ENCODE measurements at regions not wholly inside any gene's neighbourhood (a gene's known extent, or its start where the extent isn't known, plus 50 kb on each side); places are given as distances from the start of the nearest gene placed in this dataset.

GRCh38 chr12:13836099-13836498 is 145.3 kb downstream of the GRIN2B start:
- CTCF ChIA-PET (ENCODE audit: low intra/inter-chr PET ratio, low total read pairs): no interaction called here

More at GRCh38 chr12:13836099-13836498, 145.3 kb downstream of the GRIN2B start:
- DNase-seq (ENCODE audit: low spot score) (no peak), FAIRE-seq (no peak), ATAC-seq (no peak)
- H3K79me2 ChIP-seq (ENCODE audit: insufficient read depth, low read length): no peaks in the 10 kb centered on the region
- H3K36me3 ChIP-seq (replicated peaks in 1 of 2; ENCODE audit: control insufficient read depth in 1 of 2, insufficient read depth in 2 of 2, low read length in 2 of 2): no peaks in the 10 kb centered on the region
- H3K27ac ChIP-seq (ENCODE audit: extremely low read length, insufficient read depth, low read length): no peak overlapping the region
- no peak overlapping the region for H2AFZ ChIP-seq (ENCODE audit: low read length)
- WGBS (ENCODE audit: low lambda C conversion rate): 11% methylated on average over 3 of the region's 3 CpGs
- TF ChIP-seq ZNF614 (CRISPR knock-in tag; IDR thresholded peaks at IDR 0.05; ENCODE audit: borderline replicate concordance) (no peak), ZNF879 (CRISPR knock-in tag; IDR thresholded peaks at IDR 0.05) (no peak), CHD2 (IDR thresholded peaks at IDR 0.05; ENCODE audit: low read depth, low read length) (no peak), GPN1 (CRISPR knock-in tag; IDR thresholded peaks at IDR 0.05; ENCODE audit: borderline replicate concordance) (no peak), ZFP90 (CRISPR knock-in tag; IDR thresholded peaks at IDR 0.05; ENCODE audit: borderline replicate concordance) (no peak), SETDB1 (CRISPR knock-in tag; IDR thresholded peaks at IDR 0.05; ENCODE audit: borderline replicate concordance) (no peak), SMARCE1 (IDR thresholded peaks at IDR 0.05; ENCODE audit: borderline replicate concordance) (no peak), ZBTB2 (CRISPR knock-in tag; IDR thresholded peaks at IDR 0.05; ENCODE audit: low read depth) (no peak), PBX3 (CRISPR knock-in tag; IDR thresholded peaks at IDR 0.05; ENCODE audit: borderline replicate concordance) (no peak), POLR2AphosphoS2 (IDR thresholded peaks at IDR 0.05; ENCODE audit: low read depth, low read length) (no peak), ZMYM4 (CRISPR knock-in tag; IDR thresholded peaks at IDR 0.05) (no peak), ZMAT5 (CRISPR knock-in tag; IDR thresholded peaks at IDR 0.05; ENCODE audit: borderline replicate concordance, low read depth) (no peak), CCDC6 (CRISPR knock-in tag; IDR thresholded peaks at IDR 0.05) (no peak), YY1 (IDR thresholded peaks at IDR 0.05; ENCODE audit: insufficient read depth, insufficient replicate concordance, low read depth, low read length) (no peak), ZNF274 (CRISPR knock-in tag; IDR thresholded peaks at IDR 0.05) (no peak), TBX2 (CRISPR knock-in tag; IDR thresholded peaks at IDR 0.05; ENCODE audit: borderline replicate concordance) (no peak)
- in situ Hi-C loops (cut with HindIII; ENCODE audit: extremely low pct_ligation_motif_present, low pct_unique_long_range_greater_than_20kb) (no loop called here), intact Hi-C loops (cut with micrococcal nuclease; ENCODE audit: unreplicated experiment) (no loop called here)
- POLR2A ChIA-PET: no interaction called here
- BruUV-seq (replicated peaks): no TSS peak
- H3K4me1 ChIP-seq (ENCODE audit: insufficient read depth, low read length): no peaks in the 10 kb centered on the region
- no peak overlapping the region for H3K9ac ChIP-seq (ENCODE audit: insufficient read depth, low read depth, low read length)
- no peaks in the 10 kb centered on the region for H4K20me1 ChIP-seq (ENCODE audit: insufficient read depth, low read length)
- H3K27me3 ChIP-seq (ENCODE audit: control insufficient read depth in 1 of 2, insufficient read depth in 2 of 2, low read length in 2 of 2): no peaks in the 10 kb centered on the region
- H3K4me3 ChIP-seq (replicated peaks in 1 of 3; ENCODE audit: insufficient read depth in 1 of 3, low read depth in 2 of 3, low read length in 3 of 3): no peak overlapping the region
- no peak overlapping the region for H3K4me2 ChIP-seq (ENCODE audit: low read depth, low read length)
- H3K9me3 ChIP-seq (ENCODE audit: low read length): no peaks in the 10 kb centered on the region

Measured in HepG2 (cell line).